Endometrium (tissue), 2 donors: ENCODE measurements at regions not wholly inside any gene's neighbourhood (a gene's known extent, or its start where the extent isn't known, plus 50 kb on each side); places are given as distances from the start of the nearest gene placed in this dataset.
A peak's percentile ranks its signal among the peaks of the same experiment; 100 is the strongest.

ENCODE experiments used
- FAIRE-seq: peaks from 2 replicates; lab custom pipeline; 2012; peaks lifted over from hg19 to GRCh38; lab: Jason Lieb, UNC
- donor health status: control.
- donor health status: control.

DNA sequence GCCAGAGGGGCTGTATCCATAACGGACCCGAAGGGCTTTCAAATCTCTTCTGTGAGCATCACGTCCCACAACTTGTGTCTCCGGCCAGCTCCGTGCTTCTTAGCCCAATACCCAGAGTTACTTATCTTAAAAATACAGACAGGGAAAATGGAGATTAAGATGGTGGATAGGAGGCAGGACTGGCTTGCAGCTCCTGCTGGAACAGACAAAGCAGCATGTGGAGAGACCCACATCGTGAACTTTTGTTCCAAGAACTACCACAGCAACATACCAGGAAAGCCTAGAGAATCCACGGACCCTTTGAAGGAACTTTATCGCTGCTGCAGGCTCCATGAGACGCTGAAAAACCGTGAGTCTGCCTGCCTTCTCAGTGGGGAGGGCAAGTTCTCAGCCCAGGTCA, 113.7 kb downstream of the RNASET2 start:
- FAIRE-seq: no peak

DNA sequence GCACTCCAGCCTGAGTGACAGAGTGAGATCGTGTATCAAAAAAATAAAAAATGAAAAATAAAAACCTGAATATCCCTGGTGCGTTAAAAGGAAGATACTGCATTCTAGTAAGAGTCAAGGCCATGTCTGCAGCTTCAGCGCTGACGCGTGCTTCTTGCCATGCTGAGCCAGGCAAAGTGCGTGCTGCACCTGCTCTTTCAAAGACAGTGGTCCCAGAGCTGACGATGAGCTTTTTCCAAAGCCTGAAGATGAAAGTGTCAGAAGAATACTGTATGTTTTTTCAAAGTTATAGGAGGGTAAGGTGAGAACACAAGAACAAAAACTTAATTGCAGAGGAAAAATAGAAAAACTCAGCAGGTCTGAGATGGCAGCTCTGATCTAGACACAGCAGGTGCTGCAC, 115.1 kb downstream of the RNASET2 start:
- FAIRE-seq: no peak

- no peak for FAIRE-seq
Observed at GRCh38 chr6:166839569-166839968, 116.8 kb downstream of the RNASET2 start.

DNA sequence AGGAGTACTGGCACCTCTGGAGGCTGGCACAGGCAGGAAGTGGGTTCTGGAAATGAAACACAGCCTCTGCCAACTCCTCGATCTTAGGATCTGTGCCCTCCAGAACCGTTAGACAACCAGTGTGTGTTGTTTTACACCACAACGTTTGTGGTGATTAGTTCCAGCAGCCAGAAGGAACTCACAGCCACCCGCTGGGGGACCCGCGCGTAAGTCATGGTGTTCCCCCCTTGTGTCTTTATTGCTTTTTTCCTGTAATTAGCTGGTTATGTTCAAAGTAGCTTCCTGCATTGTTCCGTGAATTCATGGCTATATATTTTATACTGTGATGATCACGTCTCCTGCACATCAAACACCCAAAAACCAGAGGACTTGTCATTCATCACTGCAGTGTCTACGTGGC, 117.4 kb downstream of the RNASET2 start:
- no peak for FAIRE-seq

GRCh38 chr6:166836785-166837718, 119.3 kb downstream of the RNASET2 start:
- no peak for FAIRE-seq

GRCh38 chr6:166834049-166834448, 122.3 kb downstream of the RNASET2 start:
- FAIRE-seq: no peak

GRCh38 chr6:166830891-166831363, 125.4 kb downstream of the RNASET2 start:
- no peak for FAIRE-seq

DNA sequence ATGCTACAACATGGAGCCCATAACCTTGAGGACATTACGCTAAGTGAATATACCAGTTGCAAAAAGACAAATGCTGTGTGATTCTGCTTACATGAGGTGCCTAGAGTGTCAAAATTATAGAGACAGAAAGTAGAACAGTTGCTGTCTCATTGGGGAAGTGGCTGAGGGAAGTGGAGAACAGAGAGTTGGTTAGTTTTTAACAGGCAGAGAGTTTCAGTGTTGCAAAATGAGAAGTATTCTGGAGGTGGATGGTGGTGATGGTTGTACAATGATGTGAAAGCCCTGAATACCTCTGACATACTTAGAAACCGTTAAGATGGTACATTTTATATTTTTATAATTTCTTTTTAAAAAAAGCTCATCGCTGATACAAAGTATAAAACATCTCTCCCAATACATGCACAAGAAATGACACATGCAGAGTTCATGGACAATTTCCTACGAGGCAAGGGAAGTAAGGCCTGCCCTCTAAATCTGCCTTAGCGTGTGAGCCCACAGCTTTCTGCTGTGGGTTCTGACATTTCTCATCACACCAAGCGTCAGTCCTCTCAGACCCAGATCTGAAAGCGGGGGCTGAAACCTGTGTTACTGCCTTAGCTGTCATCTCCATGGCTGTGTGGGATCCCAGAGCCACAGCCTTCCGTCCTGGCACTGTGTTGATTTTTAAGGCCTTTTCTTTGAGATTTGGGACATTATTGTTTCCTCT, 126.0 kb downstream of the RNASET2 start:
- no peak for FAIRE-seq

DNA sequence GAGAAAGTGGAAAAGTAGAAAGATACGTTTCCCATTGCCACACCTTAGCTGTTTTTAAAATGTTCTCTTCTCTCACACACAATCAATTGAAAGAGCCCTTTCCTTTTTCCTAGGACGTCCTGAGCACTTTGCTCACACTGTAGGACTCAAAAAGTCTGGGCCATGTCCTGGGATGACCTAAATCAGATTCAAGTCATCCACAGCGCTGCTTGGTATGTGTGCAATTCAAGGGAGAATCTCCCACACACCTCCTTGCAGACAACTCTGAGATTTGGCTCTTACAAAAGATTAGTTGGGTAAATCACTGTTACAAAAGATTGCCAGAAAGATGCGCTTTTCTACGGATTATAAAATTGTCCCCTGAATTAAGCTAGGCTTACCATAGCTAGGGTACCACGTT, 130.1 kb downstream of the RNASET2 start:
- no peak for FAIRE-seq

DNA sequence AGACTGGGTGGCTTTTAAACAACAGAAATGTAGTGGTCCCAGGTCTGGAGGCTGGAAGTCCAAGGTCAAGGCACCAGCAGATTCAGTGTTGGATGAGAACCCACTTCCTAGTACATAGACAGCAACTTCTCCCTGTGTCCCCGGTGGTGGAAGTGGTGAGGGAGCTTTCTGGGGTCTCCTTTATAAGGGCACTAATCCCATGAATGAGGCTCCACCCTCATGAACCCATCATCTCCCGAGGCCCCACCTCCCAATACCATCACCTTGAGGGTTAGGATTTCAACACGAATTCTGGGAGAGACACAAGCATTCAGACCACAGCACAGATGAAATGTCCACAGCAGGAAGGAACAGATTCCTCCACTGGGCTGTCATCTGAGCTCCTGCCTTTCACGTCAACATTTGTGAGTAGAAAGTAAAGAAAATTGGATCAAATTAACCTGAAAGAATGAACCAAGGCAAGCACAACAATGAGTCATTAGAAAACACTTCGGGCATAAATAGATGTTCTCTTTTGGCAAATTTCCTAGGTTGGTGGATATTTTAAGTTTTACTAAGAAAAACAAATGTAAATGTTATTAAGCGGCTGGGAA, 130.7 kb downstream of the RNASET2 start:
- peak; percentile 70 for FAIRE-seq

- FAIRE-seq: no peak
Observed at GRCh38 chr6:166824880-166825250, 131.5 kb downstream of the RNASET2 start.

GRCh38 chr6:166824146-166824879, 132.0 kb downstream of the RNASET2 start:
- FAIRE-seq: no peak

DNA sequence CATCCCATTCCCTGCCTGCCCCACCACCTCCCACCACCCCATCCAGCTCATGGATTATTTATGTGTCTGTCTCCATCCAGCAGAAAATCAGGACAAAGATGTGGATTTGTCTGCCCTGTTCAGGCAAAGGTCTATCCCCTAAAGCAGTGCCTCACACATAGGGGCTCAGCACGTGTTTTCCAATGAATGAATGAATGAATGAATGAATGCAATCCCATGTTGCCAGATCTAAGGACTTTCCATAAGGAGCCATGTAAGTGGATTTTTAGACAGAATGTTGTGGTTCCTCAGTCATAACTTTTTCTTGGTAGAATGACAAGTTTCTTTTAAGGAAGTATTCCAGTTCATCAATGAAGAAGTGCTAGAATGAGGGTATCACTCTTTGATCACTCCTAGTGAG, 133.7 kb downstream of the RNASET2 start:
- FAIRE-seq: no peak

DNA sequence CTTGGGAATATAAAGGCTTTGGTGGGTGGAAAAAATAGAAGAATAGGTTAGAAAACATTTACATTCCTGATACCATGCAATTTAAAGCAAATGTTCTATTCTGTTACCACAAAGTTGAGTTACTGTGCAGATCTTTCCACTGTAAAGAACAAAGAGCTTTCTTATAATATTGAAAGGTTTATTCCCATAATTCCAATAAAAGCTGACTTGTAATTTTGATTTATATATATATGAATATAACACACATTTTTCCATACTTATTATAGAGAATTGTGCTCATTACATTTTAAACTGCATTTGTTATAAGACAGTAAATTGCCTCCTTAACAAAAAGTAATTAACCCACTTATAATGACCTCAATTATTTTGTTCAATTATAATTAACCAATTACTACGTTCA, 135.9 kb downstream of the RNASET2 start:
- FAIRE-seq: no peak

- no peak for FAIRE-seq
Observed at GRCh38 chr6:166820070-166820469, 136.3 kb downstream of the RNASET2 start.

GRCh38 chr6:166815629-166816028, 140.7 kb downstream of the RNASET2 start:
- FAIRE-seq: no peak

- no peak for FAIRE-seq
Observed at GRCh38 chr6:166814390-166814789, 142.0 kb downstream of the RNASET2 start.

- no peak for FAIRE-seq
Observed at GRCh38 chr6:166813461-166813860, 142.9 kb downstream of the RNASET2 start.

DNA sequence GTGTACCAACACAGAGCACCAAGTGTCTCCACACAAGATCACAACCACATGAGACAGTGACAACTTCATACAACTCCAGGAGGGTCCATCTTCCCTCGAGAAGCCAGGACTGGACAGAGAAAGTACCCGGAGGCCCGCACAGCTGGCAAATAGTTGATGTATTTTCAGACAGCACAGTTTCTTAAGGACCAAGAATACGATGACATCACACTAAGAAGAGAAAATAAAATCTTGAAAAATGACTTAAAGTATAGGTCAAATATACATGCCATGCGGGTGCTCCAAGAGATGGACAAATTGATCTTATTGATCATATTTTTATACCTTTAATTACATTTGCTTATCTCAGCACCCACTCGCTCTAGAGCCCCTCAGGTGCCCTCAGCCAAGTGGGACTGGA, 145.5 kb downstream of the RNASET2 start:
- FAIRE-seq: no peak

GRCh38 chr6:166809721-166810120, 146.6 kb downstream of the RNASET2 start:
- no peak for FAIRE-seq

GRCh38 chr6:166806962-166807757, 149.2 kb downstream of the RNASET2 start:
- FAIRE-seq: no peak
